ENCODE measurements at regions not wholly inside any gene's neighbourhood (a gene's known extent, or its start where the extent isn't known, plus 50 kb on each side); places are given as distances from the start of the nearest gene placed in this dataset.

GRCh38 chr16:5366126-5366525 is 268.5 kb upstream of the EEF2KMT start:
- TF ChIP-seq POLR2AphosphoS5 (IDR thresholded peaks at IDR 0.05; ENCODE audit: low read depth) (no peak), REST (IDR thresholded peaks at IDR 0.05; ENCODE audit: unreplicated experiment) (no peak), CTCF (conservative IDR thresholded peaks at IDR 0.05; ENCODE audit: low read depth in 2 of 2) (no peak), ZNF114 (CRISPR knock-in tag; IDR thresholded peaks at IDR 0.05) (no peak)
